Stimulated activated naive CD8-positive, alpha-beta T cell treated with anti-CD3 and anti-CD28 coated beads, Interleukin-15, Interleukin-2, amounts not matched to agents 100 U/mL and 50 U/mL, for 24 hours (primary cell): ENCODE measurements at regions not wholly inside any gene's neighbourhood (a gene's known extent, or its start where the extent isn't known, plus 50 kb on each side); places are given as distances from the start of the nearest gene placed in this dataset.

ENCODE experiments used
- ATAC-seq: fragments of 150-1000 bp; cut with Tn5 transposase; one replicate; pipeline ENCODE4 v1.10.0; 2021
- DNase-seq: peaks from one replicate; pipeline ENCODE4 v3.0.0; 2021

- ATAC-seq = no peak
- no peak for DNase-seq
Measured at GRCh38 chr17:36661047-36661666, 59.8 kb downstream of the MRM1 start.

DNA sequence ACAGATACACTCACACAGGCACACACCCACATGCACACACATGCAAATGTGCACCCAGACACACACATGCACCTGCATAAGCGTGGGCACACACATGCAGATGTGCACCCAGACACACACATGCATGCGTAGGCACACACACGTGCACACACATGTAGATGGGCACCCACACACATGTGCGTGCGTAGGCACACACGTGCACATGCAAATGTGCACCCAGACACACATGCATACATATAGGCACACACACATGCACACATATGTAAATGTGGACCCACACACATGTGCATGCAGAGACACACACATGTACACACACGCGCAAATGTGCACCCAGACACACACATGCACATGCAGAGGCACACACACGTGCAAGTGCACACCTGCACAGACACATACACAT is 60.3 kb downstream of the MRM1 start:
- ATAC-seq = no peak
- no peak for DNase-seq

DNA sequence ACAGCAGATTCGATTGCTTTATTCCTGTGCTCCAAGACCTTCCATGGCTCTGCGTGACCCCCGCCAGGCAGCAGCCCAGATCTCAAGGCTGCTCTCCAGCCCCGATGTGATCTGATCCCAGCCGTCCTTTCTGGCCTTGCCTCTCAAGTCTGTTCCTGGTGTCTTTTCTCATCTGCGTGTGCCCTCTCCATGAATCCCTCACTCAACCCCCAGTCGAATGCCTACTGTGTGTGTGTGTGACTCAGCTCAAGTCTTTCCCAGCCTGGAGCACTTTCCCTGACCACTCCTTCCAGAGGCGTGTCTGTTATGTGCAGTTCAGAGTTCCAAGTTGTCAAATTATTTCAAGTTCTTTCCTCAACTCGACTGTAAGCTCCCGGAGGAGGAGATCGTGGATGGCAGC is 64.0 kb downstream of the MRM1 start:
- ATAC-seq (no peak), DNase-seq (no peak)

- no peak for DNase-seq
- peak; percentile 49 for ATAC-seq
Measured at GRCh38 chr17:36667922-36668321, 66.5 kb downstream of the MRM1 start.

- ATAC-seq = no peak
Measured at GRCh38 chr17:36668824-36669223, 67.4 kb downstream of the MRM1 start.

DNA sequence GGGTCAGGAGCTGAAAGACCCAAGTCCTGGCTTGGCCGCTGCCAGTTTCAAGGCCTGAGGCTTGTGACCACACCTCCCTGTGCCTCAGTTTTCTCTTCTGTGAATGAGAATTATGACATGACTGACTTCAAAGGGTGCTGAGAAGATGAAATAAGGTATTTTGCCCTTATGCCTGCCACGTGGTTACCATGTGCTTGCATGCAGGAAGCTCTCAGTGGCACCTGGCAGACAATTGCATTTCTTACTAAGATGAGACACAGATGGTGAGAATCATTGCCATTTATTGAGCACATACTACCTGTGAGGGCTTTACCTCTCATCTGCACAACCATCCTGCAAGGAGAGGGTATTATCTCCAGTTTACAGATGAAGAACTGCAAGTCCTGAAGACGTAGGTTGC is 69.8 kb downstream of the MRM1 start:
- ATAC-seq = no peak
- DNase-seq = no peak

More at GRCh38 chr17:36668824-36669223, 67.4 kb downstream of the MRM1 start:
- DNase-seq = no peak

GRCh38 chr17:36672403-36672918 is 71.1 kb downstream of the MRM1 start:
- ATAC-seq (no peak), DNase-seq (no peak)

- DNase-seq (no peak), ATAC-seq (no peak)
Measured at GRCh38 chr17:36673068-36673467, 71.7 kb downstream of the MRM1 start.

GRCh38 chr17:36673637-36674277 is 72.4 kb downstream of the MRM1 start:
- DNase-seq = no peak
- peak; percentile 11 for ATAC-seq

GRCh38 chr17:36674278-36674650 is 72.9 kb downstream of the MRM1 start:
- peak; percentile 78 for ATAC-seq
- DNase-seq = peak; percentile 34

- DNase-seq (peak; percentile 21), ATAC-seq (no peak)
Measured at GRCh38 chr17:36675250-36675649, 73.9 kb downstream of the MRM1 start.

- no peak for DNase-seq
- ATAC-seq = no peak
Measured at GRCh38 chr17:36675786-36676185, 74.4 kb downstream of the MRM1 start.

GRCh38 chr17:36679815-36680467 is 78.6 kb downstream of the MRM1 start:
- no peak for DNase-seq
- no peak for ATAC-seq

DNA sequence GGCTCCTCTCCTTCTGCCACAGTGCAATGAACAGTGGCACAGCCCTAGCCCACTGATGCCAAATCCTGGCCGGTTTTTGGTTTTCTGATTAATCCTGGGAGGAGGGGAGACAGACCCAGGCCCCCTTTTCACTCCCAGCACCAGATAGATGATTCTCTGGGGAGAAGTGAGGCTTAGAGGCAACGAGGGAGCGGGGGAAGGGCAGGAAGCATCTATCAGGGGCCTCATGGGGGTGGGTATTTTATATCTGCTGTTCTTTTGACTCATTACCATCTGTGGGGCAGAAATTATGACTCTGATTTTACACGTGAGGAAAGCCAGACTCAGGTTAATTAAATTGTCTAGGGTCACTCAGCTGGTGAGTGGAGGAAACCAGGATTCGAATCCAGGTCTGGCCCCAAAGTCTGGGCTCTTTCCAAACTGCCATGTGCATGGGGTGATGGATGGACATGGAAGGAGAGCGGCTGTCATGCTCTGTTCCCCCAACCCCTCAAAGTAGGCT is 79.4 kb downstream of the MRM1 start:
- ATAC-seq (no peak), DNase-seq (no peak)

DNA sequence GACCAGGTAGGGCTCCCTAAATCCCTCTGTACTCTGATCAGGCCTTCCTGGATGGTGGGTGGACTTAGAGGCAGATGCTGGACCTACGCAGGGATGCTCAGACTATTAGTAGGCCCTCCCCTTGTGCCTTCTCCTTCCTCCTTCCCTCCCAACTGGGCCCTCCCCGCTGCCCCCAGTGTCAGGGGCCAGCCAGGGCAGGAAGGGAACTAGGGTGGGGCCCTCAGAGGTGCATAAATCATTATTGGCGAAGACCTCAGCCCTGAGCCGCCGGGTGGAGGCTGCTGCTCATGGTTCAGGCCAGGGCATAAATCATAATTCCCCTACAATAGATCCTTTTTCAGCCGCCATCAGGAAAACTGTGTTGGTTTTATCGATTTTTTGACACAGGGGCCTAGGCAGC is 81.4 kb downstream of the MRM1 start:
- DNase-seq (no peak), ATAC-seq (no peak)

- ATAC-seq = no peak
- no peak for DNase-seq
Measured at GRCh38 chr17:36683387-36683786, 82.0 kb downstream of the MRM1 start.

DNA sequence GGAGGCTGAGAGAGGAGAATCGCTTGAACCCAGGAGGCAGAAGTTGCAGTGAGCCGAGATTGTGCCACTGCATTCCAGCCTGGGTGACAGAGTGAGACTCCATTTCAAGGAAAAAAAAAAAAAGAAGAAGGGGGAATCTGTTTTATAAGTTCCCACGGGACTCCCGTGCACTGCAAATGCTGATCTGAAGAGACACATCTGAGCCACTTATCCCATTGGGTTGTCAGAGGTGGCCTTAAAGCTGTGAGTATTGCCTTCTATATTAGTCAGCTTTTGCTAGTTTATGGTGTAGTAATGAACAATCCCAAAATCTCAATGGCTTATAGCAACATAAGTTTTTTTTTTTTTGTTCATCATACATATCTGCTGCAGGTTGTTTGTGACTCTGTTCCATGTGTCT is 82.8 kb downstream of the MRM1 start:
- no peak for DNase-seq
- ATAC-seq = no peak

GRCh38 chr17:36686123-36686669 is 84.8 kb downstream of the MRM1 start:
- DNase-seq = no peak
- no peak for ATAC-seq

DNA sequence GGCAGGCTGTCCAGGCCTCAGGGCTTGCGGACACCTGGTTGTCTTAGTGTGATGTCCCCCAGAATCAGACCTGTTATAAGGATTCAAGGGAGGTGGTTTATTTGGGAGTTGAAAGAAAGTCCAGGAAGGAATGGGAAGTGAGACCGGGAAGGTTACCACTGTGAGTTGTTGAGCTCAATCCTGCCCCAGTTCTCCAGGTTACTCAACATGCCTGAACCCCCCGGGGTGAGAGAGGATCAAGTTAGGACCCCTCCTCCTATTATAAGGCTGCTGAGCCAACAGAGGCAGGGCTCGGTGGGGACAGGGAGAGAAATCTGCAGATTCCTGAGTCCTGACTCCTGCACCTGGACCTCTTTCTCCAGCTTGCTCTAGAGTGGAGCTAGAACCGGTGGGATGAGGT is 86.4 kb downstream of the MRM1 start:
- DNase-seq (no peak), ATAC-seq (no peak)

- no peak for DNase-seq
- ATAC-seq = no peak
Measured at GRCh38 chr17:36689089-36689667, 87.8 kb downstream of the MRM1 start.

DNA sequence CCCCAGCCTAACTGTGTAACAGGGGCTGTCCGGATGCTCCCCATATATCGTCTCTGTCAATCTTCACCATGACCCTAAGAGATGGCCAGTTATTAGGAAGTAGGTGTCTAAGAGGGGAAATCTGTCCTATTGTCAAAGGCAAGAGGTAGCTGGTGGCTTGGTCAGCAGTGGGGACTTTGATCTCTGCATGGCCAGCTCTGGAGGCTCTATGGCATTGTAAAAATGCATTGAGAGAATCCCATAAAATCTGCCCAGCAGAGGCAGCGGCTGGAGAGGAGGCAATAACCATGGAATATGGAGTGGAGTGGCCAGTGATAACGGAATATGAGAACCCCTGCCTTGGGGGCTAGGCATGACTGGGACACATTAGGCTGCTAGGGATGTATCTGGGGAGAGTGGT is 88.8 kb downstream of the MRM1 start:
- DNase-seq (no peak), ATAC-seq (no peak)

DNA sequence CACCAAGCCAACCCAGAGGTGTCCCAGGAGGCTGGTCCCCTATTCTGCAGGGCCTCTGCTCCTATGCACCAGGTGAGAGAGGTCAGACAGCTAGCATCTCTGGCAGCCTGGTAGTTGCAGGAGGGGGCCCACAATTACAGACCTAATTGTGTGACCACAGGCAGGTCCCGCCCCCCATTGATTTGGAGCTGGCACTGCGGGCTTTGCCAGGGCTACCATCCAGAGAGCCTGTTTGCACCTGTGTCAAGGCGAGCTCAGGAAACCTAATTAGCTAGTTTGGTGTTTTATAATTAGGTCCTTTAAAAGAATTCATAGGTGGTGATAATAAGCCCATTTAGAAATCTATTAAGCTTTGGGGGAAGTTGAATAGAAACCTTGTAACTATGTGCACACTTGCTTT is 90.2 kb downstream of the MRM1 start:
- ATAC-seq (no peak), DNase-seq (no peak)

DNA sequence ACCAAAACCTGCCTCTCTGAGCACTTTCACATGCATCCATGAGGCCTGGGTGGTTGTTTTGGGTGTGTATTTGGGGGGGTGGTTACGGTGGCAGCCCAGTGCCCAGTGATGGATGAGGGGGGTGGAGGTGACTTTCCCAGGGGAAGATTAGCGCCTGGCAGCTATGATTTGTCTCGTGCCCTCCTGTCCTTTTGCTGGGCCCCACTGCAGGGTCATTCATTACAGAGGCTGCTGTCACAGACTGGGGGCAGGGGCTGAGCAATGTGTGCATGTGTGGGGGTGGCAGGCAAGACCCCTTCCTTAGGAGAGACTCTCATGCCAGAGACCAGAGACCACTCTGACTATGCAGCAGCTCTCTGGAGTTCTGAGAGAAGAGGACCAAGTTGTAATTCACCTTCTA is 93.7 kb downstream of the MRM1 start:
- no peak for ATAC-seq
- DNase-seq = no peak
